Activated CD4-positive, alpha-beta T cell treated with anti-CD3 and anti-CD28 coated beads, Interleukin-2, amount 50 U/mL, for 16 hours (primary cell): ENCODE measurements at regions not wholly inside any gene's neighbourhood (a gene's known extent, or its start where the extent isn't known, plus 50 kb on each side); places are given as distances from the start of the nearest gene placed in this dataset.
"Not testable (repeated sequence)": the region's sequence is repeated elsewhere in the genome, so short reads cannot be mapped to it uniquely, and the experiment has no call there.

Source experiments
- DNase-seq: peaks from one replicate; pipeline ENCODE4 v3.0.0-alpha.2; 2020

- no peak for DNase-seq
Observed at GRCh38 chr5:56763711-56764466, 51.5 kb upstream of the MAP3K1 start.

DNA sequence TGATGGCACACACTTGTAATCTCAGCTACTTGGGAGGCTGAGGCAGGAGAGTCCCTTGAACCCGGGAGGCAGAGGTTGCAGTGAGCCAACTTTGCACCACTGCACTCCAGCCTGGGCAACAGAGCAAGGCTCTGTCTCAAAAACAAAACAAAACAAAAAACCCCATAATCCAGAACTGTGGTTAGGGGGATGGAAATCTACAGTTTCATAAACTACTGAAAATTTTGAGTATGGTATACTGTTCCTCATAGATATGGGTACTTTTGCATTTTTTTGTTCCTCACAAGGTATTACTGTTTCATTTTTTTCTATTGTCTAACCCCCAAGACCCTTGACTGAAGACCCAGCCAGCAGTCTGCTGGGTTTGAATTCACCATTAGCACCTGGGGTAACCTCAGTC is 52.2 kb upstream of the MAP3K1 start:
- no peak for DNase-seq

- DNase-seq: no peak
Observed at GRCh38 chr5:56761151-56761885, 54.0 kb upstream of the MAP3K1 start.

DNA sequence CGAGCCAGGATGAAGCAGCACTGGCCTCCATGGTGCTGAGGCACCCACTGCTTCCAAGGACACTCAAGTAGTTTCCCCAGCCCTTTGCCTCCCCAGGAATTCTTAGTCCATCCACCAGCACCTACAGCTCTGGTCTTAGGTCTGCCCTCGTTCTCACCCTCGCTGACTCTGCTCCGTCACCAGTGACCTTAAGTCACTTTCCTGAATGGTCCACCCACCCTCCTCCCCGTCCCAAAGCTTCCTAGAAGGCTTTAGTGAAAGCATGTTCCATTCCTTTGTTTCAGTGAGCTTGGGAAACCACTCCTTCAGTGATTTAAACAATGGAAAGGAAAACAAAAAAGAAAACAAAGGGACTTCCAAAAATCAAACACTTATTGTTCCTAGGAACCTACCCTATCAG is 54.6 kb upstream of the MAP3K1 start:
- no peak for DNase-seq

- no peak for DNase-seq
Observed at GRCh38 chr5:56759521-56760216, 55.7 kb upstream of the MAP3K1 start.

DNA sequence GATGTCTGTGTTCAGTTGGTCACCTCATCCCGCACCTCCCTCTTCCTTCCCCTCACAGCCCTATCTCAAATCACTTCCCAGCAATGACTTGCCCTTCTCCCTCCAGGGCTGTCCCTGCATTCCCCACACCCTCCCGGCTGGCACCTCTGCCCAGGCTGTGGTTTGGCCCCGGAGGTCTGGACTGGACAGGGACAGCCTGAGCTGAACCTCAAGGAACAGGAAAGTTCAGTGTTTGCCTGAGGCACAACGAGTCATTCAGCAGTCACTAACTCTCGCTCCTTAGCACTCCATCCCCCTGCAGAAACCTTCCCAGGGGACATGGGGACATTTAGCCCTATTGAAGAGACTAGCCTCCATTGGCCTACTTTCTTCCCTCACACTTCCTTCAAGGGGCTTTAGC is 58.3 kb upstream of the MAP3K1 start:
- no peak for DNase-seq

GRCh38 chr5:56755036-56755555 is 60.3 kb upstream of the MAP3K1 start:
- DNase-seq: no peak

GRCh38 chr5:56753588-56753987 is 61.8 kb upstream of the MAP3K1 start:
- DNase-seq: not testable (repeated sequence)

DNA sequence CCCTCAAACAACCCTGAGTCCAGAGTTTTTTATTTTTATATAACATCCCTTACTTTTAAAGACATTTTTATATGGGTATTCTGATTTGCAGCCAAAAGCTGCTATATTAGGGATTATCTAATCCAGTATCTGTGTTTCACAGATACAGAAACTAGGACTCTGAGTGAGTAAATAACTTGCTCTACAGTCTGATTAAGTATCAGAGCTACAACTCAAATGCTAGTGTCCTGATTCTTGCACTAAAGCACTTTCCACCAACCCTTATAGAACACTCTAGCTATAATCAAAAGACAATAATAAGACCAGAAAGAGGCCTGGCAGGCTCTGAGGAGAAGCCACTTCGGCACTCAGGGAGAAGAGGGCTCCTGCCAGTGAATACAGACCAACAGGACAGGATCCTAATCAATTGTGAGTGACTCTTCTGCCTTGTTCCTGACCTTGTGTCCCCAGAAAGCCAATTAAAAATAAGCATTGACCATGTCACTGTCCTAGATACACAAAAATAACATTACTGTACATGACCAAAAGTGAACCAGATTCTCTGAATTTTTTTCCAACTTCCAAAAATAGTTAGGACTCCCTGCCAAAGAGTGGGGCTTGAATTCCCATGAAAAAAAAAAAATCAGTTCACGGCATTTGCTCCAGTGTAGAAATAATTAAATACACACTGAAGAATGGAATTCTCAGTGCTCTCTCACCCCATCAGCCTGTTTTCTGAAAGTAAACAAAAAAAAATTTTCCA is 63.6 kb upstream of the MAP3K1 start:
- DNase-seq: no peak

GRCh38 chr5:56749842-56750241 is 65.5 kb upstream of the MAP3K1 start:
- DNase-seq: no peak

GRCh38 chr5:56746553-56747339 is 68.6 kb upstream of the MAP3K1 start:
- no peak for DNase-seq

DNA sequence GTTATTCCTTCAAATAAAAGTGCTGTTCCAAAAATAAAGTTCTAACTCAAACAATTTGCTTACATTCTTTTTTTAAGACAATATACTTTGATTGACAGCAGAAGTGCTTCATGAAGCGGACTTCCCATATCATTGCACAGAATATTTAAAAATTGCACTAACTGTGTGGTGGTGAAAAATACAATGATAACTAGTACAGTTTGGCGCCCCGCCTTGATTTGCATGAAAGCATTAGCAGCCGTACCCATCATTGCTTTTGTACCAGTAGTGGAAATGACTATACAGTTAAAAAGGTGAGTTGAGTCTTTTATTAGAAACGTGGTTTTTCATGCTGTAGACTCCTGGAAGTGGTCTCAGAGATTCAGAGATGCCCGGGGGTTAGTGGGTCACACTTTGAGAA is 69.5 kb upstream of the MAP3K1 start:
- no peak for DNase-seq

- DNase-seq: no peak
Observed at GRCh38 chr5:56740868-56741267, 74.5 kb upstream of the MAP3K1 start.

DNA sequence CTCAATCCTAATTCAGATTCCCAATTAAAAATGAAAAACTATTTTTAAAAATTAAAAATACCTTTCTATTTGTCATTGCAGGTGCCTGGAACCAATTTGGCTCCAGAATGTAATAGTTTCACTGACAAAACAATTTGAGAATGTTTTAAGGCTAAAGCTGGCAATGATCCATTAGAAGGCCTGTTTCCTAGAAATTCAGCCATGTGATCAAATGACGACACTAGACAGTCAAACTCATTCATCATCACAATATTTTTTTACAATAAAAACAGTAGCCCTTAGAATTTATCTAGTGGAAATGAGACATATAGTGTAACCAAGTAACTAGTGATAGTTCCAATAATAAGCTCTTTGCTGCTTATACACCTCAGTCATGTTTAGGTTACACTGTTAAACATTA is 75.4 kb upstream of the MAP3K1 start:
- no peak for DNase-seq

- DNase-seq: no peak
Observed at GRCh38 chr5:56737951-56738606, 77.3 kb upstream of the MAP3K1 start.

- DNase-seq: no peak
Observed at GRCh38 chr5:56737002-56737621, 78.2 kb upstream of the MAP3K1 start.

DNA sequence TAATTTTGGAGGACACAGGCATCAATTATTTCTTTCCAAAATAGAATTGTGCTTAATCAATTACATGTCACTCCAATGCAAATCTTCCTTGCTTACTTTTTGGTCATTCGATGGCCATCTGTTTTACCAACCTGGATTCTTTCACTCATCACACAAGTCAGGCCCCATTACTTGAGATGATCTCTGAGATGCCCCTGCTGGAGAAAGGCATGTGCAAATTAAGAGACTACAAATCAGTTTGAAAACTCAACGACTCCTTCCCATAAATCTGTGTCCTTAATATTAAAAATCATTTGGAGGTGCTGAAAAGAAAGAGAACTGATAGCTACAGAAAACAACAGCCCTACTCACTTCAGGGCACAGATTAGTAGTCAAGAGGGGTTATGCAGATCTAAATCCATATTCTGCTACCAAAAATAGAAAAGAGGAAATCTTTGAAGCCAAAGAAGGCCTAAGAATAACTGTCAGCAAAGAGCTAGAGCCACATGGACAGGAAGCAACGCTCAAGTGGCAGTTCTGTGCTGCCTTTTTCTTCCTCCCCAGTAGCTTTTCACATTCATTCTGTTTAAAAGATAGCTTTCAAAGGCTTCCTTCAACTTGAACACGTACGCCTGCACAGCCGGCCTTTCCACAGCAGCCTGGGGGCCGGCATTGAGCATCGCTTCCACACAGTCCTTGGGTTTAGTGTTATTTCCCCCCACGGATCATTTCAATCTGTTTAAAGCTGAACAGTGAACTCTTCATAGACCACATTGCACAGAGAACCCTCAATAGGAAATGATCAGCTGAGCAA is 79.3 kb upstream of the MAP3K1 start:
- peak; percentile 34 for DNase-seq

DNA sequence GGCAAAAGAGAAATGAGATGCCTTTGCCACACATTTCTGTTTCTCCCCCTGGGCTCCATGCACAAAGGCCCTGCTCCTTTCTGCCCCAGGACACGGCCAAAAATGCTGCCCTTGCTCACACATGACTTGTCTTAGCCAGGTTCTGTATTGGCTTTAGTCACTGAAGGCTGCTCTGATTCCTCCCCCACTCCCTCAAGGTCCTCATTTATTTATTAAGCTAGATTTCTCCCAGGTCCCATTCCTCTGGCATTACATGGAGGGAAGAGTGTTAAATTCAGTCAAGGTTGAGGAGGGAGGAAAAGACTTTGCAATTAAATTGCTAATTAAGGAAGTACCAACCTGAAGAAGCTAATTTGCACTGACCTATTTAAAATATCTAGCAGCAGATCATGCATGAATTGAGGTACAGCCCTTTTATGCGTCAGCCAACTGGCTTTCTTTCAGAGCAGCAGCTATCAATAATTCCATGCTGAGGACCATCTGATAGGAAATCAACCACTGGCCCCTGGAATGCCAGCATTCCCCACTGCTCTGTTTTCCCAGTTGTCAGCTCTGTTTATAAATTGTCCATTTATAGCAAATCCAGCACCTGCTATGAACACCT is 81.2 kb upstream of the MAP3K1 start:
- no peak for DNase-seq

DNA sequence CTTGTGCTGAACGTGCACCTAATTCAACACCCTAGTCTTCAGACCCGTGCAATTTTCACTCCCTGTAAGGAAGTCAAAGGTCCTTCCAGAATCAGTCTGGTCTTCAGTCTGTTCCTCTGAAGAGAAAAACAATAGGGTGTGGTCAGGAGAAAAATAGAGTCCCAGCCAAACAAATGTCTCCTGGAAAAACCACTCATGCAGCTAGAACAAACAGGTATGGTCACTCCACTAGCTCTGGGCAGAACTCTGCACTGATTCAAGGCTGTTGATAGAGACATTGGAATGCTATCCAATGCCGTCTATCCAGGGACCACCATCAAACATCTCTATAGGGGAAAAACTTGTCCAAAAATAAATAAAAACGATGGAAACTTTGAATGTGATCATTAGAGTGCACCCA is 81.8 kb upstream of the MAP3K1 start:
- no peak for DNase-seq

DNA sequence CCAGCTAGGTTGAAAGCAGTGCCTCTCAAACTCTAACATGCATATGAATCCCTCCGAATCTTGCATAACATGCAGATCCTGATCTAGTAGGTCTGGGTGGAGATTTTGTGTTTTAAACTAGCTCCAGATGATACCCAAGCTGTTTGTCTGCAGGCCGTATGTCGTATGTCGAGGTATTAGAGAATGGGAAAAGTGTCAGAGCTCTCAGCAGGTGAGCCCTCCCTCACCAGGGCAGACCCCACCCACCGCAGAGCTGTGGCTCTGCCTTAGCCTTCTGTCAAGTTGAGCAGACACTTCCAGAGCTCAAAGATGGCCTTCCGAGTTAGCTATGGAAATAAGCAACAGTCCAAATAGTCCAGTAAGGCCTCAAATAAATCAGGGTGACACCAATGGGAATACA is 83.2 kb upstream of the MAP3K1 start:
- no peak for DNase-seq
